Panc1 (cell line): ENCODE measurements at regions not wholly inside any gene's neighbourhood (a gene's known extent, or its start where the extent isn't known, plus 50 kb on each side); places are given as distances from the start of the nearest gene placed in this dataset.

ENCODE experiments used
- ATAC-seq: fragments of 200-7000 bp; cut with Tn5 transposase; 2 replicates; pipeline ENCODE4 v1.9.1; 2020; ENCODE audit warnings: mild to moderate bottlenecking, moderate library complexity
- BruUV-seq: library from RNA; stranded (reverse); fragments of 400-500 nt; replicated peaks from 2 replicates; lab custom pipeline; 2021; lab: Mats Ljungman, UMichigan
- CTCF ChIA-PET: fragments of 300-600 bp; sonication (Branson Sonifier 250); formaldehyde crosslinking; loops from one replicate; lab custom pipeline; 2022; ENCODE audit warnings: antibody characterized with exemption; lab: Charles Lee
- POLR2A ChIA-PET: fragments of 300-600 bp; sonication (Branson Sonifier 250); formaldehyde crosslinking; loops from one replicate; lab custom pipeline; 2022; ENCODE audit warnings: antibody characterized with exemption; lab: Charles Lee
- DNase-seq: peaks from one replicate; pipeline ENCODE4 v3.0.0-alpha.2; 2010; ENCODE audit warnings: low read depth, low spot score
- H3K27ac ChIP-seq: 2 replicates; pipeline ENCODE4 v1.5.1; 2011; ENCODE audit warnings: mild to moderate bottlenecking, low read length, inconsistent platforms
- H3K27me3 ChIP-seq: fragments of 200-500 bp; sonication (Bioruptor generic); 2 replicates; pipeline ENCODE4 v1.6.0; 2014; ENCODE audit warnings: low read length, inconsistent platforms; ENCODE audit not compliant: control insufficient read depth, insufficient read depth
- H3K36me3 ChIP-seq: fragments of 200-500 bp; sonication (Bioruptor generic); 2 replicates; pipeline ENCODE4 v1.5.1; 2014; ENCODE audit warnings: inconsistent platforms, mild to moderate bottlenecking, low read length, moderate library complexity; ENCODE audit not compliant: control insufficient read depth, insufficient read depth
- H3K4me1 ChIP-seq: 2 replicates; pipeline ENCODE4 v1.5.1; 2011; ENCODE audit warnings: inconsistent platforms, mild to moderate bottlenecking, low read length, moderate library complexity; ENCODE audit not compliant: control insufficient read depth, insufficient read depth
- H3K4me3 ChIP-seq, 2 experiments: 2 replicates each; pipeline ENCODE4 v1.5.1; 2011 to 2012; ENCODE audit warnings: low read depth in 2 of 2, low read length in 2 of 2, mild to moderate bottlenecking in 2 of 2, inconsistent platforms in 1 of 2, moderate library complexity in 1 of 2
- H3K9me3 ChIP-seq: fragments of 200-500 bp; sonication (Bioruptor generic); 2 replicates; pipeline ENCODE4 v1.5.1; 2014; ENCODE audit warnings: low read depth, mild to moderate bottlenecking, inconsistent platforms, low read length, moderate library complexity; ENCODE audit not compliant: control insufficient read depth, insufficient read depth
- CTCF ChIP-seq: fragments of 450-650 bp; IDR thresholded peaks from 2 replicates; pipeline ENCODE4 v1.5.1; 2017; ENCODE audit warnings: mild to moderate bottlenecking
- POLR2AphosphoS5 ChIP-seq: IDR thresholded peaks from 2 replicates; pipeline ENCODE4 v1.6.1; 2012; ENCODE audit warnings: mild to moderate bottlenecking, low read depth, low read length, moderate library complexity
- REST ChIP-seq, 2 experiments: IDR thresholded peaks; 2 replicates each; pipeline ENCODE4 v1.6.1; 2011 to 2012; ENCODE audit warnings: low read depth in 2 of 2, control low read depth in 1 of 2, low read length in 1 of 2, mild to moderate bottlenecking in 1 of 2, moderate library complexity in 1 of 2; ENCODE audit not compliant: insufficient read depth in 1 of 2
- SIN3A ChIP-seq: IDR thresholded peaks from 2 replicates; pipeline ENCODE4 v1.6.1; 2012; ENCODE audit warnings: low read depth, mild to moderate bottlenecking, low read length, moderate library complexity, borderline replicate concordance; ENCODE audit not compliant: insufficient read depth
- TCF7L2 ChIP-seq: IDR thresholded peaks from 2 replicates; pipeline ENCODE4 v1.6.1; 2011; ENCODE audit warnings: mild to moderate bottlenecking, low read depth, low read length, inconsistent platforms
- in situ Hi-C: cut with HindIII; loops from 2 replicates; pipeline ENCODE4 v1.10.0; 2016; ENCODE audit warnings: low sequenced_read_pairs, low pct_unique_long_range_greater_than_20kb
- intact Hi-C: fragments of 100-400 bp; cut with micrococcal nuclease; formaldehyde crosslinking; loops from one replicate; pipeline ENCODE4 v1.10.0; 2022; ENCODE audit not compliant: unreplicated experiment

- Histone ChIP-seq H3K9me3 (no peaks in the 10 kb centered on the region; the same call in 1 of the 2 replicates), H3K4me1 (peaks cover 9% of the 10 kb centered on the region), H3K36me3 (no peaks in the 10 kb centered on the region), H3K27me3 (no peaks in the 10 kb centered on the region), H3K27ac (no peak overlapping the region), H3K4me3 (no peak overlapping the region)
- BruUV-seq: no TSS peak
- ATAC-seq (no peak), DNase-seq (no peak)
- no peak for TF ChIP-seq CTCF
- TF ChIP-seq TCF7L2: no peak
- no peak for TF ChIP-seq SIN3A
- no peak for TF ChIP-seq REST (IDR thresholded peaks at IDR 0.05; ENCODE audit: insufficient read depth in 1 of 2, low read depth in 2 of 2, low read length in 1 of 2)
- no peak for TF ChIP-seq POLR2AphosphoS5
- ChIA-PET POLR2A (no interaction called here), CTCF (no interaction called here)
- intact Hi-C loops (no loop called here), in situ Hi-C loops (no loop called here)
Measured at GRCh38 chr3:194261581-194262063, 89.5 kb downstream of the CPN2 start.

GRCh38 chr3:194262176-194262924, 88.8 kb downstream of the CPN2 start:
- in situ Hi-C loops (no loop called here), intact Hi-C loops (no loop called here)
- POLR2A ChIA-PET: no interaction called here
- no TSS peak for BruUV-seq
- TF ChIP-seq REST (IDR thresholded peaks at IDR 0.05; ENCODE audit: insufficient read depth in 1 of 2, low read depth in 2 of 2, low read length in 1 of 2) (no peak), POLR2AphosphoS5 (no peak), SIN3A (no peak)
- H3K36me3 ChIP-seq: no peaks in the 10 kb centered on the region
- no peak overlapping the region for H3K4me3 ChIP-seq
- no peak overlapping the region for H3K27ac ChIP-seq
- H3K9me3 ChIP-seq: no peaks in the 10 kb centered on the region; the same call in 1 of the 2 replicates
- ATAC-seq (no peak), DNase-seq (no peak)
- H3K4me1 ChIP-seq: peaks cover 9% of the 10 kb centered on the region
- CTCF ChIA-PET: no interaction called here
- H3K27me3 ChIP-seq: no peaks in the 10 kb centered on the region
